Lower leg skin (tissue), 4 donors: ENCODE measurements at regions not wholly inside any gene's neighbourhood (a gene's known extent, or its start where the extent isn't known, plus 50 kb on each side); places are given as distances from the start of the nearest gene placed in this dataset.
"Not testable (repeated sequence)": the region's sequence is repeated elsewhere in the genome, so short reads cannot be mapped to it uniquely, and the experiment has no call there.

ENCODE experiments used
- DNase-seq, 2 donors: peaks; one replicate each; pipeline ENCODE4 v3.0.0-alpha.2; 2019; ENCODE audit warnings: low spot score in 2 of 2
- H3K4me3 ChIP-seq: fragments of 200-600 bp; sonication (generic); 2 replicates; pipeline ENCODE4 v1.5.1; 2017; ENCODE audit warnings: mild to moderate bottlenecking, low read depth; ENCODE audit not compliant: poor library complexity, severe bottlenecking
- CTCF ChIP-seq, 3 donors: fragments of 450-650 bp; IDR thresholded peaks; one replicate each; pipeline ENCODE4 v1.5.1; 2016; ENCODE audit warnings: antibody characterized with exemption in 3 of 3, mild to moderate bottlenecking in 3 of 3, moderate library complexity in 2 of 3
- POLR2A ChIP-seq, 2 donors: fragments of 450-650 bp; IDR thresholded peaks; one replicate each; pipeline ENCODE4 v1.6.1; 2016 to 2017; ENCODE audit warnings: antibody characterized with exemption in 2 of 2, mild to moderate bottlenecking in 1 of 2, moderate library complexity in 1 of 2
- WGBS, 2 donors: methylation state at CpG; one replicate each; pipeline ENCODE4 v1.1.5; 2018; 5-methylcytosine and 5-hydroxymethylcytosine counted together
- intact Hi-C: fragments of 100-400 bp; cut with DNase I; formaldehyde crosslinking; loops from one replicate; pipeline ENCODE4 v1.15.0; 2023; ENCODE audit warnings: low total_unique reads

GRCh38 chrX:39425124-39425806 lies 624.0 kb downstream of the MID1IP1 start:
- no peak for DNase-seq
- no peak overlapping the region for H3K4me3 ChIP-seq
- 87 to 98% methylated on average over 2 of the region's 2 CpGs for WGBS, 2 donors
- intact Hi-C loops = no loop called here
- TF ChIP-seq CTCF (IDR thresholded peaks at IDR 0.05) (no peak), POLR2A (IDR thresholded peaks at IDR 0.05) (no peak)

GRCh38 chrX:39426101-39426500 lies 624.8 kb downstream of the MID1IP1 start:
- WGBS, 2 donors = 85 to 100% methylated on average over 6 of the region's 6 CpGs
- DNase-seq = no peak
- TF ChIP-seq CTCF (IDR thresholded peaks at IDR 0.05) = no peak
- no peak for TF ChIP-seq POLR2A (IDR thresholded peaks at IDR 0.05)
- H3K4me3 ChIP-seq = no peak overlapping the region
- intact Hi-C loops = no loop called here

DNA sequence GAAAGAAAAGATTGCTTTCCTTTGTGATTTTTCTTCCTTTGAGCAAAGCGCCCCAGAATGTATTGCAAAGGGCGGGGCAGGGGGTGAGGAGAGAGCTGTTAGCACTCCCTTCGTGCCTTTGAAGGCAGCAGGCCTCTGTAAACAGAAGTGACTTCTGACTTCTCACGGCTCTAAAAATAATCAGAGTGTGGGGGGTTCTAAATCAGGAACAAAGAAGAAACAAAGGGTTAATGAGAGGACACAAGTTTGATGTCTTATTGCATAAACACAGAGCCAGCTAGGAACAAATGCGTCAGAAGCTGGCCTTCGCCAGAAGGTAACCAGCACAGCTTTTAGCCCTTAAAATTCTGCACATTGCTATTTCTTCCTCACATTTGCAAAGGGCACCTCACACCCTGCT lies 626.2 kb downstream of the MID1IP1 start:
- no peak for DNase-seq
- no peak overlapping the region for H3K4me3 ChIP-seq
- 60 to 75% methylated on average over 6 of the region's 6 CpGs for WGBS, 2 donors
- intact Hi-C loops = no loop called here
- TF ChIP-seq CTCF (IDR thresholded peaks at IDR 0.05) = no peak
- TF ChIP-seq POLR2A (IDR thresholded peaks at IDR 0.05) = no peak

GRCh38 chrX:39427906-39428305 lies 626.6 kb downstream of the MID1IP1 start:
- no peak for TF ChIP-seq CTCF (IDR thresholded peaks at IDR 0.05)
- no peak for TF ChIP-seq POLR2A (IDR thresholded peaks at IDR 0.05)
- DNase-seq = no peak
- 72 to 79% methylated on average over 3 of the region's 3 CpGs for WGBS, 2 donors
- intact Hi-C loops = no loop called here
- no peak overlapping the region for H3K4me3 ChIP-seq

DNA sequence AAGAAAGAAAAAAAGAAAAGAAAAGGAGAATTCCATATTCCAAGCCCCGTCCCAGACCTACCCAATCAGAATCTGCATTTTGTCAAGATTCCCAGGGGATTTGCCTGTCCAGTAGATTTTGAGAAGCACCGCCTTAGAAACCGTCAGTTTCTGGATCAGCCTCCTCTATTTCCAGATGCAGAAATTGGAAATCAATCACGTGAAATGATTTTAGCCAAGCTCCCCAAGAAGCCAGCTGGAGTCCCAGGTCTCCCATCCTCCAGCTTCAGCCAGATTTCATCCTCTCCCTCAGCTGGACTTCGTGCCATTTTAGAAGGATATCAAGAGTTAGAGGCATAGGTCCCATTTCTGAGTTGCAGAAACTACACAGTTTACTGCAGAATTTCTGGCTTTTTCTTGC lies 629.3 kb downstream of the MID1IP1 start:
- no peak for DNase-seq
- no peak overlapping the region for H3K4me3 ChIP-seq
- WGBS, 2 donors = 73 to 98% methylated on average over 5 of the region's 5 CpGs
- no peak for TF ChIP-seq CTCF (IDR thresholded peaks at IDR 0.05)
- TF ChIP-seq POLR2A (IDR thresholded peaks at IDR 0.05) = no peak
- intact Hi-C loops = no loop called here

DNA sequence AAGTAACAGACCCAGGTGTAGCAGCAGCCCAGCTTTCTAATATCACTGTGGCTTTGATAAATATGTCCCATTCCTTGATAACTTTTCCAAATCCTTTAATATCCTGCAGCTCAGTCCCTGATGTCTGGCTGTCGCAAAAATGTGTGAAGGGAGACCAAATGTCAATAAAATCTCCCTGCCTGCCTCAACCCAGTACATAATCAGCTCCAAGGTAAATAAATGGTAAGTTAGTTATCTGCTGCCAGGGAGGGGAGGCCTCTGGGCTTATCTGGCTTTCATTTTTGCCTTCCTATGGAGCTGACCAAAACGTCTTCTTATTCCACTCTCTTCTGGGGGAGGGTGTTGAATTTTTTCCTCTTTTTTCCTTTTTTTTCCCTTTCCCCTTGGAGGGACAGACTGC lies 630.6 kb downstream of the MID1IP1 start:
- intact Hi-C loops = no loop called here
- TF ChIP-seq CTCF (IDR thresholded peaks at IDR 0.05) (no peak), POLR2A (IDR thresholded peaks at IDR 0.05) (no peak)
- DNase-seq = no peak
- no peak overlapping the region for H3K4me3 ChIP-seq
- WGBS, 2 donors = 57 to 58% methylated on average over 2 of the region's 2 CpGs

- intact Hi-C loops = not testable (repeated sequence)
- 67 to 83% methylated on average over 5 of the region's 5 CpGs for WGBS, 2 donors
Observed at GRCh38 chrX:39434671-39435070, 633.4 kb downstream of the MID1IP1 start.

DNA sequence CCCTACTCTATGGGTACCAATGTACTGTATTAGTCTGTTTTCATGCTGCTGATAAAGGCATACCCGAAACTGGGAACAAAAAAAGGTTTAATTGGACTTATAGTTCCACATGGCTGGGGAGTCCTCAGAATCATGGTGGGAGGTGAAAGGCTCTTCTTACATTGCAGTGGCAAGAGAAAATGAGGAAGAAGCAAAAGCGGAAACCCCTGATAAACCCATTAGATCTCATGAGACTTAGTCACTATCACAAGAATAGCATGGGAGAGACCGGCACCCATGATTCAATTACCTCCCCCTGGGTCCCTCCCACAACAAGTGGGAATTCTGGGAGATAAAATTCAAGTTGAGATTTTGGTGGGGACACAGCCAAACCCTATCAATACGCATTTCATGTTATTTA lies 635.3 kb downstream of the MID1IP1 start:
- H3K4me3 ChIP-seq, intact Hi-C loops, DNase-seq: not testable (repeated sequence)
- WGBS, 2 donors = 81 to 86% methylated on average over 4 of the region's 4 CpGs

More at GRCh38 chrX:39434671-39435070, 633.4 kb downstream of the MID1IP1 start:
- DNase-seq, H3K4me3 ChIP-seq: not testable (repeated sequence)
